SK-N-SH (cell line): ENCODE measurements at regions not wholly inside any gene's neighbourhood (a gene's known extent, or its start where the extent isn't known, plus 50 kb on each side); places are given as distances from the start of the nearest gene placed in this dataset.

Source experiments
- CTCF ChIA-PET: fragments of 300-600, 350-600 bp; formaldehyde crosslinking; extraction: SDS; loops from one replicate; lab custom pipeline; 2021; lab: Yijun Ruan, JAX
- POLR2A ChIA-PET: fragments of 350-600 bp; sonication (Branson Sonifier 250); formaldehyde crosslinking; extraction: SDS; loops from one replicate; lab custom pipeline; 2020; ENCODE audit warnings: antibody characterized with exemption, inconsistent platforms; lab: Yijun Ruan, JAX
- DNase-seq: peaks from one replicate; pipeline ENCODE4 v3.0.0; 2012
- H2AFZ ChIP-seq: fragments of 200-600 bp; sonication (generic); 2 replicates; pipeline ENCODE4 v1.8.1; 2016; ENCODE audit warnings: antibody characterized with exemption, mild to moderate bottlenecking, low read depth
- H3F3A ChIP-seq: fragments of 200-600 bp; sonication (generic); replicated peaks from 2 replicates; pipeline ENCODE3; 2016; ENCODE audit warnings: antibody characterized with exemption, mild to moderate bottlenecking; ENCODE audit not compliant: insufficient read depth
- H3K27ac ChIP-seq, 2 experiments: fragments of 200-500 bp in 1 of 2; fragments of 200-600 bp in 1 of 2; sonication (Bioruptor generic) in 1 of 2; sonication (generic), shearing (Covaris generic) in 1 of 2; 2 replicates each; pipeline versions ENCODE4 v1.5.1 to v1.6.1; 2014 to 2016; ENCODE audit warnings: low read depth in 2 of 2, inconsistent platforms in 1 of 2, low read length in 1 of 2, mild to moderate bottlenecking in 1 of 2, mixed read lengths in 1 of 2
- H3K27me3 ChIP-seq: fragments of 200-600 bp; sonication (generic), shearing (Covaris generic); 2 replicates; pipeline ENCODE4 v1.6.1; 2016; ENCODE audit warnings: mixed run types; ENCODE audit not compliant: insufficient read depth
- H3K36me3 ChIP-seq, 2 experiments: fragments of 200-500 bp in 1 of 2; fragments of 200-600 bp in 1 of 2; sonication (Bioruptor generic) in 1 of 2; sonication (generic) in 1 of 2; replicated peaks in 1 of 2; 2 replicates each; pipeline versions ENCODE3 to v1.5.1; 2014 to 2016; ENCODE audit warnings: low read length in 1 of 2, mild to moderate bottlenecking in 1 of 2; ENCODE audit not compliant: insufficient read depth in 2 of 2, control insufficient read depth in 1 of 2
- H3K4me1 ChIP-seq, 2 experiments: fragments of 200-500 bp in 1 of 2; fragments of 200-600 bp in 1 of 2; sonication (Bioruptor generic) in 1 of 2; sonication (generic), shearing (Covaris generic) in 1 of 2; 2 replicates each; pipeline versions ENCODE4 v1.5.1 to v1.6.1; 2014 to 2016; ENCODE audit warnings: low read depth in 1 of 2, low read length in 1 of 2, mixed run types in 1 of 2; ENCODE audit not compliant: insufficient read depth in 2 of 2, control insufficient read depth in 1 of 2
- H3K4me2 ChIP-seq: fragments of 200-600 bp; sonication (generic), shearing (Covaris generic); 2 replicates; pipeline ENCODE4 v1.6.1; 2017; ENCODE audit warnings: mixed run types
- H3K4me3 ChIP-seq, 2 experiments: fragments of 200-500 bp in 1 of 2; fragments of 200-600 bp in 1 of 2; sonication (Bioruptor generic) in 1 of 2; sonication (generic), shearing (Covaris generic) in 1 of 2; 2 replicates each; pipeline versions ENCODE4 v1.5.1 to v1.8.1; 2014 to 2016; ENCODE audit warnings: low read depth in 2 of 2, inconsistent platforms in 1 of 2, low read length in 1 of 2, mild to moderate bottlenecking in 1 of 2, mixed read lengths in 1 of 2, moderate library complexity in 1 of 2
- H3K79me2 ChIP-seq: fragments of 200-600 bp; sonication (generic); 2 replicates; pipeline ENCODE4 v1.8.1; 2017; ENCODE audit warnings: mild to moderate bottlenecking; ENCODE audit not compliant: insufficient read depth
- H3K9ac ChIP-seq: fragments of 200-600 bp; sonication (generic); 2 replicates; pipeline ENCODE4 v1.6.1; 2017; ENCODE audit warnings: mixed run types
- H3K9me2 ChIP-seq: fragments of 200-600 bp; sonication (generic); 2 replicates; pipeline ENCODE4 v1.6.1; 2017; ENCODE audit warnings: mixed run types
- H3K9me3 ChIP-seq: fragments of 200-600 bp; sonication (generic); 2 replicates; pipeline ENCODE4 v1.6.1; 2017; ENCODE audit warnings: mixed run types, mild to moderate bottlenecking, moderate library complexity
- H4K20me1 ChIP-seq: fragments of 200-600 bp; sonication (generic); 2 replicates; pipeline ENCODE4 v1.6.1; 2017; ENCODE audit warnings: mild to moderate bottlenecking, mixed run types; ENCODE audit not compliant: insufficient read depth
- ELF1 ChIP-seq: IDR thresholded peaks from 2 replicates; pipeline ENCODE4 v1.4.0; 2012
- EP300 ChIP-seq, 2 experiments: IDR thresholded peaks; 2 replicates each; pipeline versions ENCODE4 v1.4.0 to v1.6.1; 2012; ENCODE audit warnings: borderline replicate concordance in 1 of 2, low read depth in 1 of 2, low read length in 1 of 2
- EZH2phosphoT487 ChIP-seq: fragments of 200-600 bp; sonication (generic); IDR thresholded peaks from 2 replicates; pipeline ENCODE4 v1.6.1; 2017; ENCODE audit warnings: low read depth, mixed run types, mild to moderate bottlenecking, antibody characterized with exemption, moderate library complexity, borderline replicate concordance
- FOSL2 ChIP-seq: IDR thresholded peaks from 2 replicates; pipeline ENCODE4 v1.4.0; 2012; ENCODE audit warnings: low read depth, mild to moderate bottlenecking, moderate library complexity, borderline replicate concordance
- FOXM1 ChIP-seq: IDR thresholded peaks from 2 replicates; pipeline ENCODE4 v1.4.0; 2012; ENCODE audit warnings: low read depth, mild to moderate bottlenecking
- GABPA ChIP-seq: IDR thresholded peaks from 2 replicates; pipeline ENCODE4 v1.4.0; 2012; ENCODE audit warnings: low read depth, mild to moderate bottlenecking
- JUND ChIP-seq: IDR thresholded peaks from 2 replicates; pipeline ENCODE4 v1.4.0; 2012
- MEF2A ChIP-seq: IDR thresholded peaks from 2 replicates; pipeline ENCODE4 v1.4.0; 2012; ENCODE audit warnings: low read depth, borderline replicate concordance
- RAD21 ChIP-seq: IDR thresholded peaks from 2 replicates; pipeline ENCODE4 v1.6.1; 2012; ENCODE audit warnings: mild to moderate bottlenecking, low read length
- RCOR1 ChIP-seq: fragments of 150-350 bp; IDR thresholded peaks from 2 replicates; pipeline ENCODE4 v1.6.1; 2017; ENCODE audit warnings: antibody characterized with exemption, low read length
- RFX5 ChIP-seq: IDR thresholded peaks from 2 replicates; pipeline ENCODE4 v1.6.1; 2012; ENCODE audit warnings: mild to moderate bottlenecking, improper control_type of control experiment, low read length
- SMC3 ChIP-seq: IDR thresholded peaks from 2 replicates; pipeline ENCODE4 v1.6.1; 2012; ENCODE audit warnings: low read depth, low read length, improper control_type of control experiment
- TAF1 ChIP-seq: IDR thresholded peaks from 2 replicates; pipeline ENCODE4 v1.6.1; 2012; ENCODE audit warnings: low read depth, mild to moderate bottlenecking, low read length, moderate library complexity, borderline replicate concordance
- TEAD4 ChIP-seq: IDR thresholded peaks from 2 replicates; pipeline ENCODE4 v1.4.0; 2012; ENCODE audit warnings: mild to moderate bottlenecking, borderline replicate concordance; ENCODE audit not compliant: insufficient read depth
- YY1 ChIP-seq: IDR thresholded peaks from 2 replicates; pipeline ENCODE4 v1.4.0; 2012; ENCODE audit warnings: low read depth, mild to moderate bottlenecking
- WGBS: methylation state at CpG from one replicate; pipeline ENCODE4 v1.1.6; 2017; ENCODE audit warnings: low lambda C conversion rate; 5-methylcytosine and 5-hydroxymethylcytosine counted together
- TF ChIP-seq, protein P1 (sequence below): IDR thresholded peaks from 2 replicates; pipeline ENCODE4 v1.4.0; 2012; ENCODE audit warnings: low read depth, borderline replicate concordance
- TF ChIP-seq, protein P2 (sequence below): IDR thresholded peaks from 2 replicates; pipeline ENCODE4 v1.6.1; 2012; ENCODE audit warnings: mild to moderate bottlenecking, low read depth, low read length, moderate library complexity
- TF ChIP-seq, protein P3 (sequence below): IDR thresholded peaks from 2 replicates; pipeline ENCODE4 v1.4.0; 2012; ENCODE audit warnings: low read depth
- TF ChIP-seq, protein P4 (sequence below): fragments of 150-350 bp; IDR thresholded peaks from 2 replicates; pipeline ENCODE4 v1.6.1; 2016; ENCODE audit warnings: mild to moderate bottlenecking, low read depth, low read length

DNA sequence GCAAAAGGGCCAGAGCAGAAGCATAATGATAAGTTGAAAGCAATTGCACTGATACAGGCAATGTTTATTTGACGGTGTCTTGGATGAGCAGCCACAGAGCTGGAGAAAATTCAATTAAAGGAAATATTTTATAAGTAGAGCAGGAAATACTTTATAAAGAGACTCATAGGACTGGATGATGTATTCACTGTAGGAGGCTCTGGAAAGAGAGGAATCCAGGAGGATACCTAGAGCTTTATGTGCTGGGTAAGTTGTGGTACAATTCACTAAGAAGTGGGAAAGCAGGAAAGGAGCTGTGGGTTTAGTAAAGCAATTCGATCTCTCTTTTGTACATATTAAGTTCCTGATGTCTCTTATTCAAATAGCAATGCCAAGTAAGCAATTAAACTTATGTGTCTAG is 86.3 kb downstream of the C6orf118 start:
- Histone ChIP-seq H3K9ac (no peak overlapping the region), H3K27me3 (no peaks in the 10 kb centered on the region), H3K36me3 (no peaks in the 10 kb centered on the region), H2AFZ (no peak overlapping the region), H3K4me3 (no peak overlapping the region), H3F3A (no peaks in the 10 kb centered on the region), H4K20me1 (no peaks in the 10 kb centered on the region), H3K9me2 (no peaks in the 10 kb centered on the region), H3K4me2 (no peak overlapping the region), H3K79me2 (no peaks in the 10 kb centered on the region), H3K4me1 (peaks cover 0 to 5% of the 10 kb centered on the region in 2 experiments; a peak in 2 of 4 replicates)
- POLR2A ChIA-PET, result no interaction called here
- CTCF ChIA-PET, result interaction anchor here (1.2 kb wide), 1 partner anchor 9 kb away, joined by 3 read pairs; no protein-coding TSS in a partner anchor
- no peak for DNase-seq
- TF ChIP-seq SMC3 (no peak), FOXM1 (no peak), ELF1 (no peak), JUND (no peak), TEAD4 (no peak), YY1 (no peak)
- TF ChIP-seq, protein P1, sequence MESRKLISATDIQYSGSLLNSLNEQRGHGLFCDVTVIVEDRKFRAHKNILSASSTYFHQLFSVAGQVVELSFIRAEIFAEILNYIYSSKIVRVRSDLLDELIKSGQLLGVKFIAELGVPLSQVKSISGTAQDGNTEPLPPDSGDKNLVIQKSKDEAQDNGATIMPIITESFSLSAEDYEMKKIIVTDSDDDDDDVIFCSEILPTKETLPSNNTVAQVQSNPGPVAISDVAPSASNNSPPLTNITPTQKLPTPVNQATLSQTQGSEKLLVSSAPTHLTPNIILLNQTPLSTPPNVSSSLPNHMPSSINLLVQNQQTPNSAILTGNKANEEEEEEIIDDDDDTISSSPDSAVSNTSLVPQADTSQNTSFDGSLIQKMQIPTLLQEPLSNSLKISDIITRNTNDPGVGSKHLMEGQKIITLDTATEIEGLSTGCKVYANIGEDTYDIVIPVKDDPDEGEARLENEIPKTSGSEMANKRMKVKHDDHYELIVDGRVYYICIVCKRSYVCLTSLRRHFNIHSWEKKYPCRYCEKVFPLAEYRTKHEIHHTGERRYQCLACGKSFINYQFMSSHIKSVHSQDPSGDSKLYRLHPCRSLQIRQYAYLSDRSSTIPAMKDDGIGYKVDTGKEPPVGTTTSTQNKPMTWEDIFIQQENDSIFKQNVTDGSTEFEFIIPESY, result no peak
- TF ChIP-seq, protein P2, sequence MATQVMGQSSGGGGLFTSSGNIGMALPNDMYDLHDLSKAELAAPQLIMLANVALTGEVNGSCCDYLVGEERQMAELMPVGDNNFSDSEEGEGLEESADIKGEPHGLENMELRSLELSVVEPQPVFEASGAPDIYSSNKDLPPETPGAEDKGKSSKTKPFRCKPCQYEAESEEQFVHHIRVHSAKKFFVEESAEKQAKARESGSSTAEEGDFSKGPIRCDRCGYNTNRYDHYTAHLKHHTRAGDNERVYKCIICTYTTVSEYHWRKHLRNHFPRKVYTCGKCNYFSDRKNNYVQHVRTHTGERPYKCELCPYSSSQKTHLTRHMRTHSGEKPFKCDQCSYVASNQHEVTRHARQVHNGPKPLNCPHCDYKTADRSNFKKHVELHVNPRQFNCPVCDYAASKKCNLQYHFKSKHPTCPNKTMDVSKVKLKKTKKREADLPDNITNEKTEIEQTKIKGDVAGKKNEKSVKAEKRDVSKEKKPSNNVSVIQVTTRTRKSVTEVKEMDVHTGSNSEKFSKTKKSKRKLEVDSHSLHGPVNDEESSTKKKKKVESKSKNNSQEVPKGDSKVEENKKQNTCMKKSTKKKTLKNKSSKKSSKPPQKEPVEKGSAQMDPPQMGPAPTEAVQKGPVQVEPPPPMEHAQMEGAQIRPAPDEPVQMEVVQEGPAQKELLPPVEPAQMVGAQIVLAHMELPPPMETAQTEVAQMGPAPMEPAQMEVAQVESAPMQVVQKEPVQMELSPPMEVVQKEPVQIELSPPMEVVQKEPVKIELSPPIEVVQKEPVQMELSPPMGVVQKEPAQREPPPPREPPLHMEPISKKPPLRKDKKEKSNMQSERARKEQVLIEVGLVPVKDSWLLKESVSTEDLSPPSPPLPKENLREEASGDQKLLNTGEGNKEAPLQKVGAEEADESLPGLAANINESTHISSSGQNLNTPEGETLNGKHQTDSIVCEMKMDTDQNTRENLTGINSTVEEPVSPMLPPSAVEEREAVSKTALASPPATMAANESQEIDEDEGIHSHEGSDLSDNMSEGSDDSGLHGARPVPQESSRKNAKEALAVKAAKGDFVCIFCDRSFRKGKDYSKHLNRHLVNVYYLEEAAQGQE, result no peak
- TF ChIP-seq, all 33 proteins: peak for 0
- 30% methylated on average over 2 of the region's 2 CpGs for WGBS
- Histone ChIP-seq H3K27ac (no peak overlapping the region), H3K9me3 (no peaks in the 10 kb centered on the region)

DNA sequence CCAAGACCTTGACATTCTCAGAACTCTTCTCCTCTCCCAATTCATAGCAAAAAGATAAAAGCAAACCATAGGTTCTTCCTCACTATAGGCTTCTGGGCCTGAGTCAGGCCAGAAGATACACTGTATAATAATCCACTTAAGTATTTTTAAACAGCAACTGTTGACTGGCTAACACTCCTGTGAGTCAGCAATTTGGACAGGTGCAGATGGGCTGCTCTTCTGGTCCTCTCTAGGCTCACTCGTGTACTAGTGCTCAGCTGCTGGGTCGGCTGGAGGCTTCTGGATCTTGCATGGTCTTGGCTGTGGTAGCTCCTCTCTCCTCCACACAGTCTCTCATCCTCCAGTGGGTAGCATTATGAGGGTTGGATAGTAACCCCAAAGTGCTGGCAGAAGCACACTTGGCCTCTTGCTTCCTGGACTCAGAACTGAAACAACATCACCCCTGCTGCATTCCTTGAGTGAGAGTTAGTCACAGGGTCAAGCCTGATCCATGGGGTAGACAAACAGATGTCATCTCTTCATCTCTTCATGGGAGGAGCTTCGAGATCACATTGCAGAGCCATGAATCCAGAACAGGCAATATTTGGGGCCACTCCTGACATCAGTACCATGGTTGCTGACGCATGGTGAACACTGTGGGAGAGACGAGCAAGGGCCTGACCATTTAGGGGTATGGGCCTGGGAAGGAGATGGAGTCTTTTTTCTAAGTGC is 86.9 kb downstream of the C6orf118 start:
- no peak overlapping the region for H2AFZ ChIP-seq
- TF ChIP-seq JUND (no peak), FOSL2 (no peak), ELF1 (no peak), YY1 (no peak), TAF1 (no peak), RCOR1 (no peak), MEF2A (no peak), EP300 (IDR thresholded peaks at IDR 0.05; ENCODE audit: borderline replicate concordance in 1 of 2, low read depth in 1 of 2, low read length in 1 of 2) (no peak), GABPA (no peak), RAD21 (no peak), EZH2phosphoT487 (no peak), RFX5 (no peak)
- TF ChIP-seq, protein P3, sequence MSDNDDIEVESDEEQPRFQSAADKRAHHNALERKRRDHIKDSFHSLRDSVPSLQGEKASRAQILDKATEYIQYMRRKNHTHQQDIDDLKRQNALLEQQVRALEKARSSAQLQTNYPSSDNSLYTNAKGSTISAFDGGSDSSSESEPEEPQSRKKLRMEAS, result no peak
- TF ChIP-seq, protein P4, sequence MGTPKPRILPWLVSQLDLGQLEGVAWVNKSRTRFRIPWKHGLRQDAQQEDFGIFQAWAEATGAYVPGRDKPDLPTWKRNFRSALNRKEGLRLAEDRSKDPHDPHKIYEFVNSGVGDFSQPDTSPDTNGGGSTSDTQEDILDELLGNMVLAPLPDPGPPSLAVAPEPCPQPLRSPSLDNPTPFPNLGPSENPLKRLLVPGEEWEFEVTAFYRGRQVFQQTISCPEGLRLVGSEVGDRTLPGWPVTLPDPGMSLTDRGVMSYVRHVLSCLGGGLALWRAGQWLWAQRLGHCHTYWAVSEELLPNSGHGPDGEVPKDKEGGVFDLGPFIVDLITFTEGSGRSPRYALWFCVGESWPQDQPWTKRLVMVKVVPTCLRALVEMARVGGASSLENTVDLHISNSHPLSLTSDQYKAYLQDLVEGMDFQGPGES, result no peak

More for the DNA sequence above, 86.9 kb downstream of the C6orf118 start:
- no peaks in the 10 kb centered on the region for H4K20me1 ChIP-seq
- H3K4me2 ChIP-seq, result no peak overlapping the region
- no peaks in the 10 kb centered on the region for H3K36me3 ChIP-seq
- no peak for DNase-seq
- 20% methylated on average over 5 of the region's 5 CpGs for WGBS
- no peak overlapping the region for H3K27ac ChIP-seq
- H3K27me3 ChIP-seq, result no peaks in the 10 kb centered on the region
- no peaks in the 10 kb centered on the region for H3K9me3 ChIP-seq
- no peaks in the 10 kb centered on the region for H3K79me2 ChIP-seq
- ChIA-PET CTCF (interaction anchor here (1.2 to 1.5 kb wide), 2 partner anchors 9 kb away, joined by 3 to 10 read pairs; no protein-coding TSS in a partner anchor), POLR2A (no interaction called here)
- peaks cover 0 to 5% of the 10 kb centered on the region in 2 experiments; a peak in 2 of 4 replicates for H3K4me1 ChIP-seq
- no peaks in the 10 kb centered on the region for H3K9me2 ChIP-seq
- H3F3A ChIP-seq, result no peaks in the 10 kb centered on the region
- no peak overlapping the region for H3K9ac ChIP-seq
- no peak overlapping the region for H3K4me3 ChIP-seq
